PC-9 (cell line): ENCODE measurements at regions not wholly inside any gene's neighbourhood (a gene's known extent, or its start where the extent isn't known, plus 50 kb on each side); places are given as distances from the start of the nearest gene placed in this dataset.
"Not testable (repeated sequence)": the region's sequence is repeated elsewhere in the genome, so short reads cannot be mapped to it uniquely, and the experiment has no call there.

ENCODE experiments used
- BruUV-seq: library from RNA; stranded (reverse); fragments of 400-500 nt; replicated peaks from 2 replicates; lab custom pipeline; 2021; lab: Mats Ljungman, UMichigan
- CTCF ChIA-PET: fragments of 300-600 bp; sonication (Branson Sonifier 250); formaldehyde crosslinking; loops from one replicate; lab custom pipeline; 2022; ENCODE audit warnings: antibody characterized with exemption; lab: Charles Lee
- POLR2A ChIA-PET: fragments of 300-600 bp; sonication (Branson Sonifier 250); formaldehyde crosslinking; loops from one replicate; lab custom pipeline; 2022; ENCODE audit warnings: antibody characterized with exemption; ENCODE audit not compliant: unreplicated experiment; lab: Charles Lee
- DNase-seq, 2 experiments: peaks; one replicate each; pipeline versions ENCODE4 v3.0.0 to v3.0.0-alpha.2; 2015 to 2022; ENCODE audit warnings: mixed read lengths in 1 of 2
- H2AFZ ChIP-seq: fragments of 200-600 bp; sonication (generic); 2 replicates; pipeline ENCODE4 v1.8.1; 2017; ENCODE audit warnings: antibody characterized with exemption
- H3F3A ChIP-seq: fragments of 200-600 bp; sonication (generic); 2 replicates; pipeline ENCODE4 v1.8.1; 2017; ENCODE audit warnings: antibody characterized with exemption, mild to moderate bottlenecking, low read depth; ENCODE audit not compliant: insufficient read depth
- H3K27ac ChIP-seq: fragments of 200-600 bp; sonication (generic); 2 replicates; pipeline ENCODE4 v1.6.1; 2016; ENCODE audit warnings: mixed run types
- H3K27me3 ChIP-seq: fragments of 200-600 bp; sonication (generic); 2 replicates; pipeline ENCODE4 v1.6.1; 2016; ENCODE audit warnings: low read depth, mixed run types; ENCODE audit not compliant: insufficient read depth
- H3K36me3 ChIP-seq: fragments of 200-600 bp; sonication (generic); 2 replicates; pipeline ENCODE4 v1.6.1; 2016; ENCODE audit warnings: low read depth, mixed run types
- H3K4me1 ChIP-seq: fragments of 200-600 bp; sonication (generic); replicated peaks from 2 replicates; pipeline ENCODE4 v1.6.1; 2016; ENCODE audit warnings: mixed run types; ENCODE audit not compliant: insufficient read depth
- H3K4me2 ChIP-seq: fragments of 200-600 bp; sonication (generic); 2 replicates; pipeline ENCODE4 v1.6.1; 2017; ENCODE audit warnings: mixed run types
- H3K4me3 ChIP-seq: fragments of 200-600 bp; sonication (generic); 2 replicates; pipeline ENCODE4 v1.6.1; 2016; ENCODE audit warnings: mixed run types
- H3K79me2 ChIP-seq: fragments of 200-600 bp; sonication (generic); 2 replicates; pipeline ENCODE4 v1.6.1; 2017; ENCODE audit warnings: low read depth, mixed run types
- H3K9me2 ChIP-seq: fragments of 200-600 bp; sonication (generic); 2 replicates; pipeline ENCODE4 v1.8.1; 2017; ENCODE audit warnings: mild to moderate bottlenecking; ENCODE audit not compliant: insufficient read depth
- H3K9me3 ChIP-seq: fragments of 200-600 bp; sonication (generic); 2 replicates; pipeline ENCODE4 v1.8.1; 2016; ENCODE audit warnings: low read depth; ENCODE audit not compliant: insufficient read depth
- H4K20me1 ChIP-seq: fragments of 200-600 bp; sonication (generic); 2 replicates; pipeline ENCODE4 v1.8.1; 2017; ENCODE audit not compliant: insufficient read depth
- EZH2 ChIP-seq: fragments of 200-600 bp; sonication (generic); IDR thresholded peaks from 2 replicates; pipeline ENCODE4 v1.8.0; 2017; ENCODE audit warnings: antibody characterized with exemption, low read depth
- intact Hi-C: fragments of 100-400 bp; cut with micrococcal nuclease; formaldehyde crosslinking; loops from one replicate; pipeline ENCODE4 v1.10.0; 2022; ENCODE audit not compliant: unreplicated experiment
- TF ChIP-seq, protein P1 (sequence below): fragments of 200-600 bp; sonication (generic); conservative IDR thresholded peaks from 2 replicates; pipeline ENCODE4 v1.6.1; 2017; ENCODE audit warnings: mixed run types, antibody characterized with exemption, mild to moderate bottlenecking, moderate library complexity

DNA sequence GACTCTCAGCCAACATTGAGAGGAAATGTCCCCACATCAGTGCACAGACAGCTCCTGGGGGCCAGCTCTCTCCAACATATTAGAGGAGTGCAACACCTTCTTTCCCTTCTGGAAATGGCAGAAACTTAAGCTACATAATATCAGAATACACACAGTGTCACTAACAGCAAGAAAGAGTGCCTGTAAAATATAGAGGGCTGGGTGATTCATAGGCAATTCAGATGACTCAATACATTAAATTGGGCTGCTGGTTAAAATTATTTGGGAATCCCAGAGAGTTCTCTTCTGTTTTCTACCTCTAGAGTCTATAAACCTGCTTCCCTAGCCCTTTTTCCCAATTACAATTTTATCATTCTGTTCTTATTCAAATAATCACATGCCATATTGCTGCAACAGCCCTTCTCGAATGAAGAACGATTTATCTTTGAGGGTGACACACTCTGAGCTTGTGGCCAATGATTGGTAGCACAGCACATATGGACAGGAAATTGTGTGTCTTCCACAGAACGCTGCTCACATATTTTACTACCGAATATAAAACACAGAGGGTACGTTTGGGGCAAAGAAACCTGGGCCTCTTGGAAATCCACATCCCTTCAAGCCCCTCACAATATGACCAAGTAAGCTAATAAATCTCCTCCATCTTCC, 381.2 kb downstream of the MBD2 start:
- intact Hi-C loops = no loop called here
- H3K36me3 ChIP-seq = no peaks in the 10 kb centered on the region
- H3K4me3 ChIP-seq = no peak overlapping the region
- no peaks in the 10 kb centered on the region for H3K9me3 ChIP-seq
- H3F3A ChIP-seq = no peaks in the 10 kb centered on the region
- H2AFZ ChIP-seq = no peak overlapping the region
- H3K27ac ChIP-seq = no peak overlapping the region
- DNase-seq = no peak
- no peaks in the 10 kb centered on the region for H3K27me3 ChIP-seq
- no peaks in the 10 kb centered on the region for H4K20me1 ChIP-seq
- H3K4me1 ChIP-seq = no peaks in the 10 kb centered on the region
- H3K9me2 ChIP-seq = no peaks in the 10 kb centered on the region
- H3K79me2 ChIP-seq = no peaks in the 10 kb centered on the region
- TF ChIP-seq EZH2 = no peak
- TF ChIP-seq, protein P1, sequence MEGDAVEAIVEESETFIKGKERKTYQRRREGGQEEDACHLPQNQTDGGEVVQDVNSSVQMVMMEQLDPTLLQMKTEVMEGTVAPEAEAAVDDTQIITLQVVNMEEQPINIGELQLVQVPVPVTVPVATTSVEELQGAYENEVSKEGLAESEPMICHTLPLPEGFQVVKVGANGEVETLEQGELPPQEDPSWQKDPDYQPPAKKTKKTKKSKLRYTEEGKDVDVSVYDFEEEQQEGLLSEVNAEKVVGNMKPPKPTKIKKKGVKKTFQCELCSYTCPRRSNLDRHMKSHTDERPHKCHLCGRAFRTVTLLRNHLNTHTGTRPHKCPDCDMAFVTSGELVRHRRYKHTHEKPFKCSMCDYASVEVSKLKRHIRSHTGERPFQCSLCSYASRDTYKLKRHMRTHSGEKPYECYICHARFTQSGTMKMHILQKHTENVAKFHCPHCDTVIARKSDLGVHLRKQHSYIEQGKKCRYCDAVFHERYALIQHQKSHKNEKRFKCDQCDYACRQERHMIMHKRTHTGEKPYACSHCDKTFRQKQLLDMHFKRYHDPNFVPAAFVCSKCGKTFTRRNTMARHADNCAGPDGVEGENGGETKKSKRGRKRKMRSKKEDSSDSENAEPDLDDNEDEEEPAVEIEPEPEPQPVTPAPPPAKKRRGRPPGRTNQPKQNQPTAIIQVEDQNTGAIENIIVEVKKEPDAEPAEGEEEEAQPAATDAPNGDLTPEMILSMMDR = no peak
- no TSS peak for BruUV-seq
- no peak overlapping the region for H3K4me2 ChIP-seq
- ChIA-PET POLR2A (no interaction called here), CTCF (no interaction called here)

DNA sequence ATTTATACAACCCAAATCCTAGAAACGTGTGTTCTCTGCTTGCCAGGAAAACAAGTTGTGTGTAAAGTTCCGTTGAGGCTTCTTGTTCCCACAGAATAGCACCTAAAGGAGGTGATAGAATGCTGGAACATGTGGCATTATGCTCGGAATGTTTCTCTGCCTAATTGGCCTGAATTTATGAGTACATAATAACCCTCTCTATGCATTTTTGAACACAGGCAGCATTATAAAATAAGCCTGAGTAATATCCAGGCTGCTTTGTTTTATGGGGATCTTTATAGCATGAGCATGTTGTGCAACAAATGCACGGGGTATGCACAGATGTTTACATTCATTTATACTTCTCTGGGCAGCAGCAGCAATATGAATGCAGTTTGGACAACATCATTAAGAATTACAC, 385.7 kb downstream of the MBD2 start:
- no peak overlapping the region for H3K27ac ChIP-seq
- DNase-seq = no peak
- intact Hi-C loops = no loop called here

DNA sequence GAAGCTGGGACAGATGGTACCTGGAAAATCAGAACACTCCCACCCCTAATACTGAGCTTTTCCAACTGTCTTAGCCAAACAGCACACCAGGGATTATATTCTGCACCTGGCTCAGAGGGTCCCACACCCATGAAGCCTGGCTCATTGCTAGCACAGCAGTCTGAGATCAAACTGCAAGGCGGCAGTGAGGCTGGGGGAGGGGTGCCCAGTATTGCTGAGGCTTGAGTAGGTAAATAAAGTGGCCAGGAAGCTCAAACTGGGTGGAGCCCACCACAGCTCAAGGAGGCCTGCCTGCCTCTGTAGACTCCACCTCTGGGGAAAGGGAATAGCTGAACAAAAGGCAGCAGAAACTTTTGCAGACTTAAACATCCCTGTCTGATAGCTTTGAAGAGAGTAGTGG, 403.3 kb downstream of the MBD2 start:
- DNase-seq, H3K9me2 ChIP-seq, H4K20me1 ChIP-seq, BruUV-seq, H3K36me3 ChIP-seq, H3F3A ChIP-seq, H3K79me2 ChIP-seq, POLR2A ChIA-PET, H3K4me3 ChIP-seq, H3K4me2 ChIP-seq, H3K4me1 ChIP-seq, CTCF ChIA-PET, H3K27ac ChIP-seq, H3K9me3 ChIP-seq, intact Hi-C loops, H3K27me3 ChIP-seq, H2AFZ ChIP-seq: not testable (repeated sequence)

More for the DNA sequence above, 385.7 kb downstream of the MBD2 start:
- TF ChIP-seq, protein P1 = no peak
- TF ChIP-seq EZH2 = no peak
- H3K4me2 ChIP-seq = no peak overlapping the region
- H3K9me2 ChIP-seq = no peaks in the 10 kb centered on the region
- no peaks in the 10 kb centered on the region for H3K4me1 ChIP-seq
- no peaks in the 10 kb centered on the region for H4K20me1 ChIP-seq
- H3K79me2 ChIP-seq = no peaks in the 10 kb centered on the region
- no peak overlapping the region for H2AFZ ChIP-seq
- no peaks in the 10 kb centered on the region for H3K9me3 ChIP-seq
- POLR2A ChIA-PET = no interaction called here
- H3K4me3 ChIP-seq = no peak overlapping the region
- H3K36me3 ChIP-seq = no peaks in the 10 kb centered on the region
- H3K27me3 ChIP-seq = no peaks in the 10 kb centered on the region
- CTCF ChIA-PET = no interaction called here
- BruUV-seq = no TSS peak
- no peaks in the 10 kb centered on the region for H3F3A ChIP-seq

DNA sequence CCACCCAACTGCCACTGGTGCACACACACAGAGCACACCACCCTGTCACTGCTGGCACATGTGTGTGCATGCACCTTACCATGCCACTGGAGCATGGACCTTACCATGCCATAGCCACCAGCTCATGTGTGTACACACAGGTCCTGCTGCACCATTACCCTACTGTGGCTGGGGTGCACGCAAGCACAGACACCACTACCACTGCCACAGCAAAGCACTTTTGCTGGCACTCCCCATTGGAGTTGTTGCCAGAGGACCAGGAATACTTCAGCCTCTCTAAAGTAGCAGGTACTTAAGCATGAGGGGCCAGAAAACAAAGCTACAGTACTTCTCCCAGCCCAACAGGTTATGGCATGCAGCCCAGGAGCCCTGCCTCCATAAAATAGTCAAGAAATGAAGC, 404.8 kb downstream of the MBD2 start:
- no TSS peak for BruUV-seq
- Histone ChIP-seq H3K4me2 (no peak overlapping the region), H3K4me1 (no peaks in the 10 kb centered on the region), H3K4me3 (no peak overlapping the region), H3K9me3 (no peaks in the 10 kb centered on the region), H3K27me3 (no peaks in the 10 kb centered on the region), H4K20me1 (no peaks in the 10 kb centered on the region), H3K9me2 (no peaks in the 10 kb centered on the region), H3K36me3 (no peaks in the 10 kb centered on the region), H3F3A (no peaks in the 10 kb centered on the region), H3K27ac (no peak overlapping the region), H3K79me2 (no peaks in the 10 kb centered on the region), H2AFZ (no peak overlapping the region)
- DNase-seq = no peak
- TF ChIP-seq EZH2 = no peak
- TF ChIP-seq, protein P1 = no peak
- POLR2A ChIA-PET = no interaction called here
- CTCF ChIA-PET = no interaction called here
- intact Hi-C loops = no loop called here
